PC-3 (cell line): ENCODE measurements at regions not wholly inside any gene's neighbourhood (a gene's known extent, or its start where the extent isn't known, plus 50 kb on each side); places are given as distances from the start of the nearest gene placed in this dataset.

Experiments used
- ATAC-seq: fragments of 200-7000 bp; cut with Tn5 transposase; 2 replicates; pipeline ENCODE4 v1.9.1; 2020; ENCODE audit warnings: mild to moderate bottlenecking, moderate library complexity
- BruUV-seq: library from RNA; stranded (reverse); fragments of 400-500 nt; replicated peaks from 2 replicates; lab custom pipeline; 2021; lab: Mats Ljungman, UMichigan
- CTCF ChIA-PET: fragments of 300-600 bp; sonication (Branson Sonifier 250); formaldehyde crosslinking; loops from one replicate; lab custom pipeline; 2022; ENCODE audit warnings: antibody characterized with exemption; lab: Charles Lee
- POLR2A ChIA-PET: fragments of 300-600 bp; sonication (Branson Sonifier 250); formaldehyde crosslinking; loops from one replicate; lab custom pipeline; 2022; ENCODE audit warnings: antibody characterized with exemption; ENCODE audit not compliant: unreplicated experiment; lab: Charles Lee
- DNase-seq: peaks from one replicate; pipeline ENCODE4 v3.0.0-alpha.2; 2015
- H2AFZ ChIP-seq: fragments of 300-600 bp; sonication (generic); 2 replicates; pipeline ENCODE4 v1.6.0; 2016; ENCODE audit warnings: antibody characterized with exemption, low read length
- H3F3A ChIP-seq: fragments of 300-600 bp; sonication (generic); one replicate; pipeline ENCODE4 v1.6.0; 2017; ENCODE audit warnings: antibody characterized with exemption, low read length, control low read depth, mild to moderate bottlenecking; ENCODE audit not compliant: unreplicated experiment
- H3K27ac ChIP-seq: fragments of 300-600 bp; sonication (generic); 2 replicates; pipeline ENCODE4 v1.5.1; 2016; ENCODE audit warnings: mild to moderate bottlenecking, low read length
- H3K27me3 ChIP-seq: fragments of 300-600 bp; sonication (generic); 2 replicates; pipeline ENCODE4 v1.6.1; 2016; ENCODE audit warnings: low read length, mixed read lengths
- H3K36me3 ChIP-seq: fragments of 300-600 bp; sonication (generic); 2 replicates; pipeline ENCODE4 v1.6.1; 2016; ENCODE audit warnings: low read depth, mixed run types, low read length, mixed read lengths
- H3K4me1 ChIP-seq: fragments of 300-600 bp; sonication (generic); 2 replicates; pipeline ENCODE4 v1.5.1; 2016; ENCODE audit warnings: low read length; ENCODE audit not compliant: insufficient read depth
- H3K4me2 ChIP-seq: fragments of 300-600 bp; sonication (generic); 2 replicates; pipeline ENCODE4 v1.6.0; 2016; ENCODE audit warnings: low read length
- H3K4me3 ChIP-seq: fragments of 300-600 bp; sonication (generic); 2 replicates; pipeline ENCODE4 v1.5.1; 2016; ENCODE audit warnings: mild to moderate bottlenecking, low read length, mixed read lengths
- H3K79me2 ChIP-seq: fragments of 300-600 bp; sonication (generic); 2 replicates; pipeline ENCODE4 v1.6.1; 2017; ENCODE audit warnings: low read length, mixed read lengths
- H3K9ac ChIP-seq: fragments of 300-600 bp; sonication (generic); 2 replicates; pipeline ENCODE4 v1.6.0; 2016; ENCODE audit warnings: mild to moderate bottlenecking, low read length
- H3K9me2 ChIP-seq: fragments of 300-600 bp; sonication (generic); replicated peaks from 2 replicates; pipeline ENCODE4 v1.6.1; 2016; ENCODE audit warnings: mixed run types, low read length, mixed read lengths
- H3K9me3 ChIP-seq: fragments of 300-600 bp; sonication (generic); 2 replicates; pipeline ENCODE4 v1.6.1; 2016; ENCODE audit warnings: low read length, mixed read lengths
- H4K20me1 ChIP-seq: fragments of 300-600 bp; sonication (generic); 2 replicates; pipeline ENCODE4 v1.6.1; 2016; ENCODE audit warnings: low read length, mixed read lengths
- EZH2 ChIP-seq: fragments of 300-600 bp; sonication (generic); IDR thresholded peaks from one replicate; pipeline ENCODE4 v1.6.1; 2017; ENCODE audit warnings: antibody characterized with exemption, mild to moderate bottlenecking, low read length; ENCODE audit not compliant: unreplicated experiment
- EZH2phosphoT487 ChIP-seq: fragments of 300-600 bp; sonication (generic); IDR thresholded peaks from 2 replicates; pipeline ENCODE4 v1.6.1; 2018; ENCODE audit warnings: mild to moderate bottlenecking, antibody characterized with exemption, low read length, borderline replicate concordance
- intact Hi-C: fragments of 100-400 bp; cut with micrococcal nuclease; formaldehyde crosslinking; loops from 2 replicates; pipeline ENCODE4 v1.9.0; 2023
- TF ChIP-seq, protein P1 (sequence below): fragments of 300-600 bp; sonication (generic); conservative IDR thresholded peaks from 2 replicates; pipeline ENCODE4 v1.5.1; 2017; ENCODE audit warnings: antibody characterized with exemption, low read depth, mild to moderate bottlenecking, low read length

DNA sequence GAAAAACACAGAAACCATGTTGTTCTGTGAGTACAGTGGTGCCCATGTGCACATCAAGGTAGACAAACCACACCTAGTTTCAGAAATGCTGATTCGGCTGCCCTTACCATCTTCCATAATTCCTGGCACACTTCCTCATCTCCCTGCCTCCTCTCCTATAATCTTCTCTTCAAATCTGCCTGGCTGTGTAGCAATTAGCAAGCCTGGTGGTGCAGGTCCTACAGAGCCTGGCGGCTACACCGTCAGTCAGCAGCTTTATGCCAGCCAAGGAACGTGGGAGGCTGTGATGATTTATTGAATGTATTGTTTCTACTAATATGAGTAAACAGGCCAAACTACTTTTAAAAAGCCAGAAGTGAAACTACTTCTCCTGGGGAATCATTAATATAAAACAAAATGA is 106.8 kb downstream of the SEMA6D start:
- BruUV-seq, result no TSS peak
- CTCF ChIA-PET, result no interaction called here

DNA sequence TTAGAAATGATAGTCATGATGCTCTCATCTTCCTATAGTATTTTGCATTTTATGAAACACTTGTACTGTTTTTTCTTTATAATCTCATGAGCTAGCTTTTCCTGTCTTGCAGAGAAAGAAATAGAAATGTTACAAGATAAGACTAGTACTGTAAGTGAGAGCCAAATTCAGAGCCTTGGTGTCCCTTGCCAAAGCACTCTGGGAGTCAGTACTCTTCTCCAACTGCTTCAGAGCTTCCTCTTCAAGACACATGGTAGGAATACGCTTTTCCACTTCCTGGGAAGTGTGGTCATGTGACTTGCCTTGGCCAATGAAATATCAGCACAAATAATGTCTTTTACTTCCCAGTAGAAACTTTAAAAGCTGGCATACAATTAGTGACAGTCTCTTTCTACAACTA is 112.4 kb downstream of the SEMA6D start:
- ATAC-seq, result no peak
- DNase-seq, result no peak
- Histone ChIP-seq H3K4me1 (no peaks in the 10 kb centered on the region), H3K27ac (no peak overlapping the region), H3K79me2 (no peaks in the 10 kb centered on the region), H3K4me2 (no peak overlapping the region), H3K36me3 (no peaks in the 10 kb centered on the region), H3F3A (no peaks in the 10 kb centered on the region), H4K20me1 (no peaks in the 10 kb centered on the region), H2AFZ (no peak overlapping the region), H3K27me3 (no peaks in the 10 kb centered on the region), H3K9ac (no peak overlapping the region), H3K9me2 (no peaks in the 10 kb centered on the region), H3K4me3 (no peak overlapping the region), H3K9me3 (no peaks in the 10 kb centered on the region)
- TF ChIP-seq EZH2phosphoT487 (no peak), EZH2 (no peak)
- TF ChIP-seq, protein P1, sequence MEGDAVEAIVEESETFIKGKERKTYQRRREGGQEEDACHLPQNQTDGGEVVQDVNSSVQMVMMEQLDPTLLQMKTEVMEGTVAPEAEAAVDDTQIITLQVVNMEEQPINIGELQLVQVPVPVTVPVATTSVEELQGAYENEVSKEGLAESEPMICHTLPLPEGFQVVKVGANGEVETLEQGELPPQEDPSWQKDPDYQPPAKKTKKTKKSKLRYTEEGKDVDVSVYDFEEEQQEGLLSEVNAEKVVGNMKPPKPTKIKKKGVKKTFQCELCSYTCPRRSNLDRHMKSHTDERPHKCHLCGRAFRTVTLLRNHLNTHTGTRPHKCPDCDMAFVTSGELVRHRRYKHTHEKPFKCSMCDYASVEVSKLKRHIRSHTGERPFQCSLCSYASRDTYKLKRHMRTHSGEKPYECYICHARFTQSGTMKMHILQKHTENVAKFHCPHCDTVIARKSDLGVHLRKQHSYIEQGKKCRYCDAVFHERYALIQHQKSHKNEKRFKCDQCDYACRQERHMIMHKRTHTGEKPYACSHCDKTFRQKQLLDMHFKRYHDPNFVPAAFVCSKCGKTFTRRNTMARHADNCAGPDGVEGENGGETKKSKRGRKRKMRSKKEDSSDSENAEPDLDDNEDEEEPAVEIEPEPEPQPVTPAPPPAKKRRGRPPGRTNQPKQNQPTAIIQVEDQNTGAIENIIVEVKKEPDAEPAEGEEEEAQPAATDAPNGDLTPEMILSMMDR, result no peak
- ChIA-PET POLR2A (no interaction called here), CTCF (no interaction called here)
- no TSS peak for BruUV-seq
- intact Hi-C loops, result no loop called here

More for the DNA sequence above, 106.8 kb downstream of the SEMA6D start:
- no peak overlapping the region for H3K4me3 ChIP-seq
- no peak overlapping the region for H2AFZ ChIP-seq
- H3K4me2 ChIP-seq, result no peak overlapping the region
- no peak overlapping the region for H3K9ac ChIP-seq
- no peaks in the 10 kb centered on the region for H4K20me1 ChIP-seq
- no peaks in the 10 kb centered on the region for H3K79me2 ChIP-seq
- DNase-seq, result no peak
- no peaks in the 10 kb centered on the region for H3K36me3 ChIP-seq
- H3K9me2 ChIP-seq, result no peaks in the 10 kb centered on the region
- no peaks in the 10 kb centered on the region for H3K9me3 ChIP-seq
- no peaks in the 10 kb centered on the region for H3K27me3 ChIP-seq
- no peak overlapping the region for H3K27ac ChIP-seq
- peaks cover 18% of the 10 kb centered on the region for H3K4me1 ChIP-seq
- no peak for TF ChIP-seq EZH2
- TF ChIP-seq, protein P1, result no peak
- no peak for TF ChIP-seq EZH2phosphoT487
- POLR2A ChIA-PET, result no interaction called here
- intact Hi-C loops, result no loop called here
- H3F3A ChIP-seq, result no peaks in the 10 kb centered on the region
- ATAC-seq, result no peak

DNA sequence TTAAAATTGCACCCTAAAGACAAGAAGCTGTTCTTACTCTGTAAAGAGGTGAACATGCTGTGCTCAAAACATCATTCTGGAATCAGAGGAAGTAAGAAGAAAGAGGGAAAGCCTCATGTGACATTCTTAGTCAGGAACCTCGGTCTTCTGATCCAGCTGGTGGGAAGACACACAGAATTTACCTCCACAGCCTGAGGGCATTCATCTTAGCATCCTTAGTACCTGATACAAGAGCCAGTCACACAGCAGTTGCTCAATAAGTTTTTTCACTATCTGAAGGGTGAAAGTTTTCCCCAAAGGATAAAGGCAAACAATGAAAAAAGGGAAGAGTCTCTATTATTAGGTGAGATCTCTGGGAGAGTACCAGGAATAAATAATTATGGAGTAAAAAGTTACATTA is 116.8 kb downstream of the SEMA6D start:
- no peak for DNase-seq
- no peaks in the 10 kb centered on the region for H4K20me1 ChIP-seq
- no peak for ATAC-seq
- H3K4me2 ChIP-seq, result no peak overlapping the region
- no peaks in the 10 kb centered on the region for H3K4me1 ChIP-seq
- no peak overlapping the region for H3K4me3 ChIP-seq
- H3K79me2 ChIP-seq, result no peaks in the 10 kb centered on the region
- no peaks in the 10 kb centered on the region for H3K36me3 ChIP-seq
- BruUV-seq, result no TSS peak
- no peaks in the 10 kb centered on the region for H3K27me3 ChIP-seq
- no peak overlapping the region for H2AFZ ChIP-seq
- H3F3A ChIP-seq, result no peaks in the 10 kb centered on the region
- H3K9me3 ChIP-seq, result no peaks in the 10 kb centered on the region
- CTCF ChIA-PET, result no interaction called here
- intact Hi-C loops, result no loop called here
- TF ChIP-seq EZH2 (no peak), EZH2phosphoT487 (no peak)
- TF ChIP-seq, protein P1, result no peak
- POLR2A ChIA-PET, result no interaction called here
- no peak overlapping the region for H3K9ac ChIP-seq
- no peak overlapping the region for H3K27ac ChIP-seq
- no peaks in the 10 kb centered on the region for H3K9me2 ChIP-seq
